Left lung (tissue), 4 donors: ENCODE measurements at regions not wholly inside any gene's neighbourhood (a gene's known extent, or its start where the extent isn't known, plus 50 kb on each side); places are given as distances from the start of the nearest gene placed in this dataset.

Experiments used
- ATAC-seq: fragments of 200-7000 bp; cut with Tn5 transposase; one replicate; pipeline ENCODE4 v1.9.1; 2020; ENCODE audit warnings: moderate library complexity
- DNase-seq, 4 donors: peaks; one replicate each; pipeline ENCODE4 v3.0.0-alpha.2; 2013 to 2020
- H3K27ac ChIP-seq, 2 donors: fragments of 200-600 bp; sonication (generic) in 1 of 2; one replicate each; pipeline versions ENCODE4 v1.5.0 to v1.8.0; 2020 to 2021
- H3K27me3 ChIP-seq, 2 donors: fragments of 200-600 bp; sonication (generic) in 1 of 2; one replicate each; pipeline versions ENCODE4 v1.5.0 to v1.8.0; 2020 to 2021
- H3K36me3 ChIP-seq, 2 donors: fragments of 200-600 bp; sonication (generic) in 1 of 2; one replicate each; pipeline versions ENCODE4 v1.5.0 to v1.8.0; 2020 to 2021
- H3K4me1 ChIP-seq, 2 donors: fragments of 200-600 bp; one replicate each; pipeline ENCODE4 v1.8.0; 2021
- H3K4me3 ChIP-seq, 2 donors: fragments of 200-600 bp; sonication (generic) in 1 of 2; one replicate each; pipeline versions ENCODE4 v1.5.0 to v1.8.0; 2020 to 2021; ENCODE audit warnings: mild to moderate bottlenecking in 1 of 2
- H3K9me3 ChIP-seq, 2 donors: fragments of 200-600 bp; sonication (generic) in 1 of 2; one replicate each; pipeline versions ENCODE4 v1.5.0 to v1.8.0; 2020 to 2021
- CTCF ChIP-seq, 2 donors: fragments of 200-600 bp; sonication (generic) in 1 of 2; IDR thresholded peaks; one replicate each; pipeline versions ENCODE4 v1.5.0 to v1.8.0; 2021; ENCODE audit warnings: antibody characterized with exemption in 2 of 2
- intact Hi-C, 2 donors: fragments of 100-400 bp; cut with DNase I; formaldehyde crosslinking; loops; one replicate each; pipeline versions ENCODE4 v1.11.2 to v1.14.2; 2022
- donor health status: DM: no; HTN: yes; CAD: no.
- donor health status: DM: no; HTN: no; CAD: no.

- DNase-seq (no peak), ATAC-seq (no peak)
- intact Hi-C loops, result no loop called here
- no peak for TF ChIP-seq CTCF (IDR thresholded peaks at IDR 0.05)
- Histone ChIP-seq H3K27ac (no peak overlapping the region), H3K4me1 (no peaks in the 10 kb centered on the region), H3K9me3 (peaks cover 0 to 11% of the 10 kb centered on the region in 2 donors), H3K36me3 (no peaks in the 10 kb centered on the region), H3K4me3 (no peak overlapping the region), H3K27me3 (no peaks in the 10 kb centered on the region)
These were observed 148.4 kb upstream of the HMCN1 start for GRCh38 chr1:185585770-185586169.

GRCh38 chr1:185581961-185582725 is 152.0 kb upstream of the HMCN1 start:
- no peaks in the 10 kb centered on the region for H3K4me1 ChIP-seq
- H3K4me3 ChIP-seq, result no peak overlapping the region
- H3K27ac ChIP-seq, result no peak overlapping the region
- intact Hi-C loops, result no loop called here
- H3K27me3 ChIP-seq, result no peaks in the 10 kb centered on the region
- H3K9me3 ChIP-seq, result peaks cover 0 to 46% of the 10 kb centered on the region in 2 donors
- TF ChIP-seq CTCF (IDR thresholded peaks at IDR 0.05), result no peak
- ATAC-seq (no peak), DNase-seq (no peak)
- no peaks in the 10 kb centered on the region for H3K36me3 ChIP-seq

- Histone ChIP-seq H3K27me3 (no peaks in the 10 kb centered on the region), H3K4me3 (no peak overlapping the region), H3K36me3 (no peaks in the 10 kb centered on the region), H3K9me3 (peaks cover 0 to 51% of the 10 kb centered on the region in 2 donors), H3K27ac (no peak overlapping the region), H3K4me1 (no peaks in the 10 kb centered on the region)
- TF ChIP-seq CTCF (IDR thresholded peaks at IDR 0.05), result no peak
- no peak for DNase-seq
- intact Hi-C loops, result no loop called here
- ATAC-seq, result no peak
These were observed 153.2 kb upstream of the HMCN1 start for GRCh38 chr1:185581020-185581419.

GRCh38 chr1:185578293-185578692 is 155.9 kb upstream of the HMCN1 start:
- DNase-seq (no peak), ATAC-seq (no peak)
- intact Hi-C loops, result no loop called here
- H3K27me3 ChIP-seq, result no peaks in the 10 kb centered on the region
- peaks cover 0 to 11% of the 10 kb centered on the region in 2 donors for H3K4me1 ChIP-seq
- no peaks in the 10 kb centered on the region for H3K36me3 ChIP-seq
- no peak overlapping the region for H3K27ac ChIP-seq
- TF ChIP-seq CTCF (IDR thresholded peaks at IDR 0.05), result no peak
- H3K9me3 ChIP-seq, result peaks cover 0 to 51% of the 10 kb centered on the region in 2 donors
- no peak overlapping the region for H3K4me3 ChIP-seq

- ATAC-seq, result no peak
- H3K27ac ChIP-seq, result no peak overlapping the region
These were observed 159.9 kb upstream of the HMCN1 start for GRCh38 chr1:185574139-185574875.

More at GRCh38 chr1:185574139-185574875, 159.9 kb upstream of the HMCN1 start:
- intact Hi-C loops, result no loop called here
- no peak for DNase-seq
- Histone ChIP-seq H3K4me3 (no peak overlapping the region), H3K36me3 (no peaks in the 10 kb centered on the region), H3K9me3 (peaks cover 0 to 25% of the 10 kb centered on the region in 2 donors), H3K4me1 (peaks cover 0 to 11% of the 10 kb centered on the region in 2 donors), H3K27me3 (no peaks in the 10 kb centered on the region)
- no peak for TF ChIP-seq CTCF (IDR thresholded peaks at IDR 0.05)
